Transverse colon (tissue), 4 donors: ENCODE measurements at regions not wholly inside any gene's neighbourhood (a gene's known extent, or its start where the extent isn't known, plus 50 kb on each side); places are given as distances from the start of the nearest gene placed in this dataset.
"Not testable (repeated sequence)": the region's sequence is repeated elsewhere in the genome, so short reads cannot be mapped to it uniquely, and the experiment has no call there.

Experiments used
- DNase-seq: peaks from one replicate; pipeline ENCODE4 v3.0.0-alpha.2; 2019
- H3K27ac ChIP-seq, 4 donors: fragments of 200-600 bp; sonication (generic); 2 replicates each; pipeline ENCODE4 v1.5.1; 2016 to 2018; ENCODE audit warnings: inconsistent platforms in 4 of 4
- H3K27me3 ChIP-seq: fragments of 200-600 bp; sonication (generic); 2 replicates; pipeline ENCODE4 v1.5.1; 2017; ENCODE audit warnings: inconsistent platforms
- H3K36me3 ChIP-seq, 4 donors: fragments of 200-600 bp; sonication (generic); 2 replicates each; pipeline ENCODE4 v1.5.1; 2017 to 2019; ENCODE audit warnings: inconsistent platforms in 4 of 4
- H3K4me1 ChIP-seq, 4 donors: fragments of 200-600 bp; sonication (generic); 2 replicates each; pipeline ENCODE4 v1.5.1; 2017 to 2020; ENCODE audit warnings: inconsistent platforms in 4 of 4
- H3K4me3 ChIP-seq, 4 donors: fragments of 200-600 bp; sonication (generic); 1 replicate in 1 of 4; 2 replicates in 3 of 4; pipeline versions ENCODE4 v1.5.1 to v1.6.1; 2017 to 2019; ENCODE audit warnings: inconsistent platforms in 4 of 4
- H3K9me3 ChIP-seq, 2 donors: fragments of 200-600 bp; sonication (generic); 2 replicates each; pipeline ENCODE4 v1.5.1; 2017 to 2019; ENCODE audit warnings: inconsistent platforms in 2 of 2
- WGBS, 2 donors: methylation state at CpG; one replicate each; pipeline ENCODE4 v1.1.5; 2018; ENCODE audit warnings: low coverage in 1 of 2; 5-methylcytosine and 5-hydroxymethylcytosine counted together
- in situ Hi-C, 4 donors: fragments of 200-750 bp; cut with MboI; loops; one replicate each; pipeline versions ENCODE4 v1.15.0 to v1.15.1; 2017; ENCODE audit warnings: low sequenced_read_pairs in 3 of 4, low pct_ligation_motif_present in 1 of 4, low pct_unique_long_range_greater_than_20kb in 1 of 4
- intact Hi-C: fragments of 100-400 bp; cut with DNase I; formaldehyde crosslinking; loops from one replicate; pipeline ENCODE4 v1.15.1; 2023; ENCODE audit warnings: low total_unique reads

- H3K9me3 ChIP-seq, in situ Hi-C loops, intact Hi-C loops, H3K27me3 ChIP-seq, H3K27ac ChIP-seq, DNase-seq, H3K4me1 ChIP-seq, H3K4me3 ChIP-seq, H3K36me3 ChIP-seq: not testable (repeated sequence)
- WGBS, 2 donors = 82% methylated on average over 14 of the region's 14 CpGs; no CpG with 5 or more reads in 1 of the 2 donors
These were observed 95.8 kb upstream of the LPCAT1 start for GRCh38 chr5:1619531-1619930.

GRCh38 chr5:1618296-1618865, 94.6 kb upstream of the LPCAT1 start:
- 88 to 93% methylated on average over 3 to 18 of the region's 18 CpGs for WGBS, 2 donors
- H3K4me3 ChIP-seq, H3K36me3 ChIP-seq, H3K27ac ChIP-seq, H3K27me3 ChIP-seq, DNase-seq, H3K9me3 ChIP-seq, in situ Hi-C loops, intact Hi-C loops, H3K4me1 ChIP-seq: not testable (repeated sequence)

GRCh38 chr5:1617236-1617755, 93.5 kb upstream of the LPCAT1 start:
- H3K27ac ChIP-seq, H3K27me3 ChIP-seq, H3K4me3 ChIP-seq, in situ Hi-C loops, H3K9me3 ChIP-seq, DNase-seq, H3K36me3 ChIP-seq, H3K4me1 ChIP-seq, intact Hi-C loops: not testable (repeated sequence)
- 90 to 94% methylated on average over 7 to 16 of the region's 16 CpGs for WGBS, 2 donors

- intact Hi-C loops = not testable (repeated sequence)
These were observed 89.8 kb upstream of the LPCAT1 start for GRCh38 chr5:1613515-1613914.

GRCh38 chr5:1610526-1610925, 86.8 kb upstream of the LPCAT1 start:
- H3K4me3 ChIP-seq, H3K27ac ChIP-seq, H3K9me3 ChIP-seq, H3K36me3 ChIP-seq, DNase-seq, H3K27me3 ChIP-seq, in situ Hi-C loops, H3K4me1 ChIP-seq, intact Hi-C loops: not testable (repeated sequence)
- 96 to 100% methylated on average over 10 to 16 of the region's 16 CpGs for WGBS, 2 donors

More at GRCh38 chr5:1613515-1613914, 89.8 kb upstream of the LPCAT1 start:
- H3K4me1 ChIP-seq, H3K4me3 ChIP-seq, DNase-seq, H3K27me3 ChIP-seq, H3K27ac ChIP-seq, H3K36me3 ChIP-seq, H3K9me3 ChIP-seq, in situ Hi-C loops: not testable (repeated sequence)
- 89 to 91% methylated on average over 11 to 13 of the region's 13 CpGs for WGBS, 2 donors

- H3K4me3 ChIP-seq, DNase-seq, H3K9me3 ChIP-seq, H3K4me1 ChIP-seq, H3K27me3 ChIP-seq, H3K27ac ChIP-seq, H3K36me3 ChIP-seq, intact Hi-C loops, in situ Hi-C loops: not testable (repeated sequence)
- WGBS, 2 donors = 38 to 64% methylated on average over 2 to 8 of the region's 8 CpGs
These were observed 85.4 kb upstream of the LPCAT1 start for GRCh38 chr5:1609111-1609510.

GRCh38 chr5:1608336-1608735, 84.6 kb upstream of the LPCAT1 start:
- H3K4me1 ChIP-seq, H3K27me3 ChIP-seq, in situ Hi-C loops, H3K27ac ChIP-seq, intact Hi-C loops, H3K9me3 ChIP-seq, H3K36me3 ChIP-seq, H3K4me3 ChIP-seq, DNase-seq: not testable (repeated sequence)
- WGBS, 2 donors = 77 to 86% methylated on average over 5 to 14 of the region's 15 CpGs

- WGBS, 2 donors = 80% methylated on average over 2 of the region's 9 CpGs; no CpG with 5 or more reads in 1 of the 2 donors
- DNase-seq, H3K4me1 ChIP-seq, H3K36me3 ChIP-seq, H3K27ac ChIP-seq, H3K27me3 ChIP-seq, intact Hi-C loops, in situ Hi-C loops, H3K4me3 ChIP-seq, H3K9me3 ChIP-seq: not testable (repeated sequence)
These were observed 83.2 kb upstream of the LPCAT1 start for GRCh38 chr5:1606951-1607350.

- in situ Hi-C loops, H3K4me1 ChIP-seq, DNase-seq, H3K36me3 ChIP-seq, intact Hi-C loops, H3K4me3 ChIP-seq, H3K9me3 ChIP-seq, H3K27me3 ChIP-seq, H3K27ac ChIP-seq: not testable (repeated sequence)
- 42% methylated on average over 8 of the region's 8 CpGs; no CpG with 5 or more reads in 1 of the 2 donors for WGBS, 2 donors
These were observed 80.2 kb upstream of the LPCAT1 start for GRCh38 chr5:1603916-1604315.
